SU-DHL-6 (cell line): ENCODE measurements at regions not wholly inside any gene's neighbourhood (a gene's known extent, or its start where the extent isn't known, plus 50 kb on each side); places are given as distances from the start of the nearest gene placed in this dataset.

ENCODE experiments used
- H2AFZ ChIP-seq: fragments of 200-600 bp; sonication (generic); 2 replicates; pipeline ENCODE4 v1.6.1; 2014; ENCODE audit warnings: low read depth, mild to moderate bottlenecking, moderate library complexity, mixed read lengths, antibody characterized with exemption, low read length; ENCODE audit not compliant: severe bottlenecking
- H3F3A ChIP-seq: fragments of 200-600 bp; shearing (Covaris generic); 2 replicates; pipeline ENCODE4 v1.6.0; 2016; ENCODE audit warnings: antibody characterized with exemption, mild to moderate bottlenecking; ENCODE audit not compliant: insufficient read depth
- H3K27ac ChIP-seq: fragments of 200-600 bp; sonication (generic); 2 replicates; pipeline ENCODE4 v1.5.1; 2016; ENCODE audit warnings: low read depth, mild to moderate bottlenecking, low read length, moderate library complexity, mixed read lengths
- H3K27me3 ChIP-seq: fragments of 200-600 bp; sonication (generic), shearing (Covaris generic); 2 replicates; pipeline ENCODE4 v1.6.0; 2014; ENCODE audit warnings: mild to moderate bottlenecking, low read length
- H3K36me3 ChIP-seq: fragments of 200-600 bp; sonication (generic); 2 replicates; pipeline ENCODE4 v1.6.1; 2014; ENCODE audit warnings: mild to moderate bottlenecking, low read length, mixed read lengths
- H3K4me2 ChIP-seq: fragments of 300-600, 200-600 bp; shearing (Covaris generic), sonication (generic); 2 replicates; pipeline ENCODE4 v1.6.0; 2014; ENCODE audit warnings: low read length, low read depth, mild to moderate bottlenecking; ENCODE audit not compliant: poor library complexity, severe bottlenecking
- H3K4me3 ChIP-seq: fragments of 200-600 bp; sonication (generic); 2 replicates; pipeline ENCODE4 v1.5.1; 2014; ENCODE audit warnings: antibody characterized with exemption, low read length, mild to moderate bottlenecking, mixed read lengths; ENCODE audit not compliant: insufficient read depth, poor library complexity, severe bottlenecking
- H3K79me2 ChIP-seq: fragments of 200-600 bp; sonication (generic); 2 replicates; pipeline ENCODE4 v1.6.1; 2014; ENCODE audit warnings: mild to moderate bottlenecking, low read length, moderate library complexity; ENCODE audit not compliant: insufficient read depth
- H3K9ac ChIP-seq: fragments of 200-600 bp; sonication (generic); 2 replicates; pipeline ENCODE4 v1.7.0; 2014; ENCODE audit warnings: mild to moderate bottlenecking, low read length
- H3K9me2 ChIP-seq: fragments of 200-600 bp; sonication (generic); replicated peaks from 2 replicates; pipeline ENCODE4 v1.6.1; 2014; ENCODE audit warnings: low read length; ENCODE audit not compliant: insufficient read depth
- H3K9me3 ChIP-seq: fragments of 200-600 bp; sonication (generic); 2 replicates; pipeline ENCODE4 v1.6.1; 2014; ENCODE audit warnings: low read length, mixed read lengths; ENCODE audit not compliant: insufficient read depth
- H4K20me1 ChIP-seq: fragments of 200-600 bp; sonication (generic); 2 replicates; pipeline ENCODE4 v1.6.1; 2014; ENCODE audit warnings: low read depth, mild to moderate bottlenecking, antibody characterized with exemption, low read length, moderate library complexity, mixed read lengths
- EZH2phosphoT487 ChIP-seq: fragments of 200-600 bp; sonication (generic), shearing (Covaris generic); conservative IDR thresholded peaks from 2 replicates; pipeline ENCODE4 v1.6.1; 2018; ENCODE audit warnings: mild to moderate bottlenecking, antibody characterized with exemption, low read length, moderate library complexity, mixed read lengths
- TF ChIP-seq, protein P1 (sequence below): fragments of 200-600 bp; sonication (generic); IDR thresholded peaks from one replicate; pipeline ENCODE4 v1.5.1; 2017; ENCODE audit warnings: antibody characterized with exemption, mild to moderate bottlenecking, low read length, moderate library complexity; ENCODE audit not compliant: insufficient read depth, poor library complexity, severe bottlenecking

DNA sequence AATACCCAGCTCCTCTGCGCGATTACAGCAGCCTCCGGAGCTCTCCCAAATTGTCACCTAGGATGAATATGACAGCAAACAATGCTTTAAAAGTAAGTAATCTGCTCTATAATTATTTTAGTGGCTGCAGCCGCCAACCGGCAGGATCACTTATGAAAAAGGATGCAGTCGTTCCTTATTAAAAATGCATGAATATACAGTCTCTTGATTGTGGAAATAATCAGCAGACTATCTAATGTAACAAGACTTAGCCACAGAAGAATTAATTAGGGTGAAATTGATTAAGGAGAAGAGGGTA is 50.6 kb upstream of the CALM2 start:
- Histone ChIP-seq H3K27me3 (no peaks in the 10 kb centered on the region), H3F3A (no peaks in the 10 kb centered on the region), H3K9me3 (no peaks in the 10 kb centered on the region), H3K9me2 (no peaks in the 10 kb centered on the region), H4K20me1 (no peaks in the 10 kb centered on the region), H3K4me2 (no peak overlapping the region), H3K79me2 (no peaks in the 10 kb centered on the region), H3K4me3 (no peak overlapping the region), H2AFZ (no peak overlapping the region), H3K9ac (no peak overlapping the region), H3K27ac (no peak overlapping the region), H3K36me3 (no peaks in the 10 kb centered on the region)
- TF ChIP-seq, protein P1, sequence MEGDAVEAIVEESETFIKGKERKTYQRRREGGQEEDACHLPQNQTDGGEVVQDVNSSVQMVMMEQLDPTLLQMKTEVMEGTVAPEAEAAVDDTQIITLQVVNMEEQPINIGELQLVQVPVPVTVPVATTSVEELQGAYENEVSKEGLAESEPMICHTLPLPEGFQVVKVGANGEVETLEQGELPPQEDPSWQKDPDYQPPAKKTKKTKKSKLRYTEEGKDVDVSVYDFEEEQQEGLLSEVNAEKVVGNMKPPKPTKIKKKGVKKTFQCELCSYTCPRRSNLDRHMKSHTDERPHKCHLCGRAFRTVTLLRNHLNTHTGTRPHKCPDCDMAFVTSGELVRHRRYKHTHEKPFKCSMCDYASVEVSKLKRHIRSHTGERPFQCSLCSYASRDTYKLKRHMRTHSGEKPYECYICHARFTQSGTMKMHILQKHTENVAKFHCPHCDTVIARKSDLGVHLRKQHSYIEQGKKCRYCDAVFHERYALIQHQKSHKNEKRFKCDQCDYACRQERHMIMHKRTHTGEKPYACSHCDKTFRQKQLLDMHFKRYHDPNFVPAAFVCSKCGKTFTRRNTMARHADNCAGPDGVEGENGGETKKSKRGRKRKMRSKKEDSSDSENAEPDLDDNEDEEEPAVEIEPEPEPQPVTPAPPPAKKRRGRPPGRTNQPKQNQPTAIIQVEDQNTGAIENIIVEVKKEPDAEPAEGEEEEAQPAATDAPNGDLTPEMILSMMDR, result no peak
- no peak for TF ChIP-seq EZH2phosphoT487

- H3K4me2 ChIP-seq, result no peak overlapping the region
- no peaks in the 10 kb centered on the region for H4K20me1 ChIP-seq
- peak overlapping the region; percentile 19 for H2AFZ ChIP-seq
- H3F3A ChIP-seq, result no peaks in the 10 kb centered on the region
- H3K36me3 ChIP-seq, result no peaks in the 10 kb centered on the region
- H3K27me3 ChIP-seq, result no peaks in the 10 kb centered on the region
- no peaks in the 10 kb centered on the region for H3K9me3 ChIP-seq
- TF ChIP-seq, protein P1, result no peak
- TF ChIP-seq EZH2phosphoT487, result no peak
- no peaks in the 10 kb centered on the region for H3K79me2 ChIP-seq
- H3K9me2 ChIP-seq, result no peaks in the 10 kb centered on the region
- no peak overlapping the region for H3K4me3 ChIP-seq
- H3K27ac ChIP-seq, result no peak overlapping the region
- H3K9ac ChIP-seq, result no peak overlapping the region
Observed at GRCh38 chr2:47226132-47226922, 50.0 kb upstream of the CALM2 start.
